Posterior vena cava (tissue), 2 donors: ENCODE measurements at regions not wholly inside any gene's neighbourhood (a gene's known extent, or its start where the extent isn't known, plus 50 kb on each side); places are given as distances from the start of the nearest gene placed in this dataset.
"Not testable (repeated sequence)": the region's sequence is repeated elsewhere in the genome, so short reads cannot be mapped to it uniquely, and the experiment has no call there.

Experiments
- DNase-seq: peaks from one replicate; pipeline ENCODE4 v3.0.0-alpha.2; 2020; ENCODE audit warnings: low spot score
- intact Hi-C, 2 donors: fragments of 100-400 bp; cut with DNase I; formaldehyde crosslinking; loops; one replicate each; pipeline versions ENCODE4 v1.14.1 to v1.14.2; 2022 to 2023
- donor health status: DM: yes; HTN: yes; CAD: no.
- donor health status: DM: yes; HTN: yes; CAD: no.

GRCh38 chr15:56568466-56569167, 103.7 kb upstream of the MNS1 start:
- intact Hi-C loops, result no loop called here
- DNase-seq, result no peak

GRCh38 chr15:56557415-56557814, 92.5 kb upstream of the MNS1 start:
- DNase-seq, result no peak

GRCh38 chr15:56553486-56553885, 88.5 kb upstream of the MNS1 start:
- DNase-seq, result no peak
- intact Hi-C loops, result no loop called here

More at GRCh38 chr15:56557415-56557814, 92.5 kb upstream of the MNS1 start:
- intact Hi-C loops, result no loop called here

- no peak for DNase-seq
- intact Hi-C loops, result no loop called here
Measured at GRCh38 chr15:56552659-56553058, 87.7 kb upstream of the MNS1 start.

- intact Hi-C loops, result not testable (repeated sequence)
Measured at GRCh38 chr15:56540570-56540969, 75.6 kb upstream of the MNS1 start.

GRCh38 chr15:56540157-56540556, 75.2 kb upstream of the MNS1 start:
- intact Hi-C loops, DNase-seq: not testable (repeated sequence)

More at GRCh38 chr15:56540570-56540969, 75.6 kb upstream of the MNS1 start:
- peak; percentile 77 for DNase-seq

- intact Hi-C loops, result no loop called here
- no peak for DNase-seq
Measured at GRCh38 chr15:56538901-56539545, 74.1 kb upstream of the MNS1 start.

GRCh38 chr15:56537881-56538280, 72.9 kb upstream of the MNS1 start:
- no peak for DNase-seq
- intact Hi-C loops, result no loop called here

- no peak for DNase-seq
- intact Hi-C loops, result no loop called here
Measured at GRCh38 chr15:56534728-56535127, 69.8 kb upstream of the MNS1 start.

GRCh38 chr15:56533731-56534403, 68.9 kb upstream of the MNS1 start:
- intact Hi-C loops, result no loop called here

GRCh38 chr15:56532721-56533460, 68.0 kb upstream of the MNS1 start:
- no peak for DNase-seq
- intact Hi-C loops, result no loop called here

More at GRCh38 chr15:56533731-56534403, 68.9 kb upstream of the MNS1 start:
- no peak for DNase-seq

GRCh38 chr15:56530157-56530556, 65.2 kb upstream of the MNS1 start:
- DNase-seq, result no peak
- intact Hi-C loops, result no loop called here

GRCh38 chr15:56528136-56528535, 63.2 kb upstream of the MNS1 start:
- DNase-seq, result no peak
- intact Hi-C loops, result no loop called here

- DNase-seq, result no peak
- intact Hi-C loops, result no loop called here
Measured at GRCh38 chr15:56524915-56525314, 60.0 kb upstream of the MNS1 start.

GRCh38 chr15:56523521-56523920, 58.6 kb upstream of the MNS1 start:
- intact Hi-C loops, result no loop called here

GRCh38 chr15:56519000-56519399, 54.1 kb upstream of the MNS1 start:
- intact Hi-C loops, result no loop called here
- DNase-seq, result no peak

More at GRCh38 chr15:56523521-56523920, 58.6 kb upstream of the MNS1 start:
- no peak for DNase-seq
